GM23338 (cell line): ENCODE measurements at regions not wholly inside any gene's neighbourhood (a gene's known extent, or its start where the extent isn't known, plus 50 kb on each side); places are given as distances from the start of the nearest gene placed in this dataset.

Source experiments
- ATAC-seq: fragments of 200-7000 bp; cut with Tn5 transposase; 3 replicates; pipeline ENCODE4 v1.9.1; 2020
- DNase-seq: peaks from one replicate; pipeline ENCODE4 v3.0.0-alpha.2; 2015; ENCODE audit warnings: low spot score
- H2AFZ ChIP-seq: fragments of 200-600 bp; sonication (generic); 2 replicates; pipeline ENCODE4 v1.8.0; 2016; ENCODE audit warnings: antibody characterized with exemption, mild to moderate bottlenecking, moderate library complexity
- H3F3A ChIP-seq: fragments of 200-600 bp; sonication (generic); replicated peaks from 2 replicates; pipeline ENCODE4 v1.8.0; 2017; ENCODE audit warnings: antibody characterized with exemption, mixed run types, low read depth
- H3K27ac ChIP-seq: fragments of 200-600 bp; sonication (generic); 2 replicates; pipeline ENCODE4 v1.6.1; 2016; ENCODE audit warnings: low read depth
- H3K27me3 ChIP-seq: fragments of 200-600 bp; sonication (generic); 2 replicates; pipeline ENCODE4 v1.8.0; 2016; ENCODE audit warnings: mild to moderate bottlenecking, mixed run types, moderate library complexity; ENCODE audit not compliant: insufficient read depth
- H3K36me3 ChIP-seq: fragments of 200-600 bp; sonication (generic); 2 replicates; pipeline ENCODE4 v1.8.0; 2016; ENCODE audit warnings: mild to moderate bottlenecking; ENCODE audit not compliant: insufficient read depth
- H3K4me1 ChIP-seq: fragments of 200-600 bp; sonication (generic); 2 replicates; pipeline ENCODE4 v1.8.0; 2016; ENCODE audit warnings: mild to moderate bottlenecking, moderate library complexity; ENCODE audit not compliant: insufficient read depth
- H3K4me2 ChIP-seq: fragments of 200-600 bp; sonication (generic); 2 replicates; pipeline ENCODE4 v1.7.1; 2017; ENCODE audit warnings: mixed run types
- H3K4me3 ChIP-seq: fragments of 200-600 bp; sonication (generic); 2 replicates; pipeline ENCODE4 v1.6.1; 2016; ENCODE audit warnings: mixed run types
- H3K79me2 ChIP-seq: fragments of 200-600 bp; sonication (generic); replicated peaks from 2 replicates; pipeline ENCODE4 v1.8.0; 2017; ENCODE audit warnings: mild to moderate bottlenecking; ENCODE audit not compliant: insufficient read depth
- H3K9me2 ChIP-seq: fragments of 200-600 bp; sonication (generic); 2 replicates; pipeline ENCODE4 v1.8.0; 2017; ENCODE audit not compliant: insufficient read depth
- H4K20me1 ChIP-seq: fragments of 200-600 bp; sonication (generic); replicated peaks from 2 replicates; pipeline ENCODE4 v1.8.0; 2017; ENCODE audit warnings: mild to moderate bottlenecking; ENCODE audit not compliant: insufficient read depth
- H3K27ac Mint-ChIP-seq: 2 replicates; pipeline ENCODE4 v1.8.0; 2020; ENCODE audit warnings: inconsistent platforms, mild to moderate bottlenecking, moderate library complexity, mixed read lengths
- H3K27me3 Mint-ChIP-seq: 3 replicates; pipeline ENCODE4 v1.8.0; 2022; ENCODE audit warnings: low read depth, mild to moderate bottlenecking, moderate library complexity, mixed read lengths, inconsistent platforms; ENCODE audit not compliant: insufficient read depth, poor library complexity
- H3K36me3 Mint-ChIP-seq: 3 replicates; pipeline ENCODE4 v1.8.0; 2021; ENCODE audit warnings: low read depth, mild to moderate bottlenecking, inconsistent platforms, moderate library complexity, mixed read lengths
- H3K4me1 Mint-ChIP-seq: 3 replicates; pipeline ENCODE4 v1.8.0; 2020; ENCODE audit warnings: mild to moderate bottlenecking, inconsistent platforms, mixed read lengths
- H3K4me3 Mint-ChIP-seq: 3 replicates; pipeline ENCODE4 v1.8.0; 2021; ENCODE audit warnings: moderate library complexity, mild to moderate bottlenecking, inconsistent platforms, mixed read lengths
- H3K9me3 Mint-ChIP-seq: 3 replicates; pipeline ENCODE4 v1.8.0; 2020; ENCODE audit warnings: moderate library complexity, mild to moderate bottlenecking, inconsistent platforms, mixed read lengths
- CREB1 ChIP-seq: fragments of 250-450 bp; sonication (Bioruptor Pico); IDR thresholded peaks from 2 replicates; pipeline ENCODE4 v1.5.0; 2020; ENCODE audit warnings: low read depth, mild to moderate bottlenecking, moderate library complexity
- EZH2 ChIP-seq: fragments of 200-600 bp; sonication (generic); IDR thresholded peaks from one replicate; pipeline ENCODE4 v1.8.0; 2017; ENCODE audit warnings: antibody characterized with exemption, mild to moderate bottlenecking, low read depth; ENCODE audit not compliant: unreplicated experiment
- EZH2phosphoT487 ChIP-seq: fragments of 200-600 bp; sonication (generic); IDR thresholded peaks from one replicate; pipeline ENCODE4 v1.8.1; 2018; ENCODE audit warnings: antibody characterized with exemption; ENCODE audit not compliant: unreplicated experiment
- JUNB ChIP-seq: IDR thresholded peaks from one replicate; pipeline ENCODE4 v1.6.1; 2016; ENCODE audit warnings: antibody characterized with exemption; ENCODE audit not compliant: unreplicated experiment
- NANOG ChIP-seq: IDR thresholded peaks from 2 replicates; pipeline ENCODE4 v1.6.1; 2016; ENCODE audit warnings: antibody characterized with exemption, borderline replicate concordance
- POLR2AphosphoS5 ChIP-seq: IDR thresholded peaks from 2 replicates; pipeline ENCODE4 v1.6.1; 2016; ENCODE audit warnings: antibody characterized with exemption, low read depth
- STAT1 ChIP-seq: IDR thresholded peaks from one replicate; pipeline ENCODE4 v1.6.1; 2016; ENCODE audit warnings: antibody characterized with exemption; ENCODE audit not compliant: unreplicated experiment
- ZNF114 ChIP-seq: fragments of 250-450 bp; sonication (Bioruptor Pico); IDR thresholded peaks from 2 replicates; pipeline ENCODE4 v1.5.0; 2020; ENCODE audit warnings: mild to moderate bottlenecking, moderate library complexity
- ZNF331 ChIP-seq: fragments of 250-450 bp; sonication (Bioruptor Pico); IDR thresholded peaks from 2 replicates; pipeline ENCODE4 v1.5.0; 2020; ENCODE audit warnings: low read depth, mild to moderate bottlenecking, moderate library complexity
- TF ChIP-seq, protein P1 (sequence below): fragments of 250-450 bp; sonication (Bioruptor Pico); IDR thresholded peaks from 2 replicates; pipeline ENCODE4 v1.5.0; 2020; ENCODE audit warnings: mild to moderate bottlenecking, moderate library complexity

DNA sequence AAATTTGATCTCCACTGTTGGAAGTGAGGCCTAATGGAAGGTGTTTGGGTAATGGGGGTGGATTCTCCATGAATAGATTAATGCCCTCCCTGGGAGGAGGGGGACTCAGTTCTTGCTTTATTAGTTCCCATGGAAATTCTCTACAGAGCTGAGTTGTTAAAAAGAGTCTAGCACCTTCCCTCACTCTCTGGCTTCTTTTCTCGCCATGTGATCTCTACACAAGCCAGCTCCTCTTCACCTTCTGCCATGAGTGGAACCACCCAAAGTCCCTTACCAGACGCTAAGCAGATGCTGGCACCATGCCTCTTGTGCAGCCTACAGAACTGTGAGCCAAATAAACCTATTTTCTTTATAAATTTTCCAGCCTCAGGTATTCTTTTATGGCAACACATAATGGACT, 465.8 kb upstream of the ANO5 start:
- H3K9me2 ChIP-seq = no peaks in the 10 kb centered on the region
- Mint-ChIP-seq H3K4me1 (no peaks in the 10 kb centered on the region), H3K4me3 (no peak overlapping the region), H3K27ac (no peak overlapping the region), H3K27me3 (no peaks in the 10 kb centered on the region), H3K9me3 (no peaks in the 10 kb centered on the region; the same call in 2 of the 3 replicates), H3K36me3 (no peaks in the 10 kb centered on the region)
- H3F3A ChIP-seq = no peaks in the 10 kb centered on the region
- DNase-seq = no peak
- no peak for ATAC-seq
- no peak overlapping the region for H3K27ac ChIP-seq
- TF ChIP-seq POLR2AphosphoS5 (no peak), EZH2phosphoT487 (no peak), STAT1 (no peak), ZNF331 (CRISPR knock-in tag) (no peak), CREB1 (CRISPR knock-in tag) (no peak), EZH2 (no peak), NANOG (no peak), JUNB (no peak), ZNF114 (CRISPR knock-in tag) (no peak)
- H3K4me3 ChIP-seq = no peak overlapping the region
- no peak overlapping the region for H3K4me2 ChIP-seq
- no peaks in the 10 kb centered on the region for H3K4me1 ChIP-seq
- H2AFZ ChIP-seq = peak overlapping the region; percentile 39; the same call in 1 of the 2 replicates
- H3K27me3 ChIP-seq = no peaks in the 10 kb centered on the region
- no peaks in the 10 kb centered on the region for H4K20me1 ChIP-seq
- H3K79me2 ChIP-seq = no peaks in the 10 kb centered on the region
- H3K36me3 ChIP-seq = no peaks in the 10 kb centered on the region

DNA sequence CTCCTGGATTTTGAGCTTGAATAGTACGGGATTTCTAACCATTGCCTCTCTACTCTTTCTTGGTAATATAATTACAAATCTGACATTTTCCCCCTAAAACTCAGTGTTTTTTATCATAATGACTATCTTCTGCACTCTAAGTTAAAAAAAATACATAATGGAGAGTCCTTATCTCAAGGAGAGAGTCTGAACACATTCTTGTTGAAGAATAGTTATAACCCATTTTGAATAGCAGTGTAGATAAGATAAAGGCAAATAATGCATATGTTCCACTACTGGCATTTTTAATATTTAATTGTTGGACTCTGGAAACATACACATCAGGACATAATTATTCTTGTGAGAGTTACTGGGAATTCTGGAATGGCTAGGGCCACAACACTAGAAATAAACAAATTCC, 456.5 kb upstream of the ANO5 start:
- no peak overlapping the region for H3K4me3 ChIP-seq
- no peak overlapping the region for H3K27ac ChIP-seq
- H3K27me3 Mint-ChIP-seq = peaks cover 3% of the 10 kb centered on the region

More for the DNA sequence above, 456.5 kb upstream of the ANO5 start:
- no peak overlapping the region for H3K4me2 ChIP-seq
- DNase-seq = no peak
- no peaks in the 10 kb centered on the region for H3K9me2 ChIP-seq
- TF ChIP-seq EZH2 (no peak), ZNF331 (CRISPR knock-in tag) (no peak), JUNB (no peak)
- TF ChIP-seq, protein P1, sequence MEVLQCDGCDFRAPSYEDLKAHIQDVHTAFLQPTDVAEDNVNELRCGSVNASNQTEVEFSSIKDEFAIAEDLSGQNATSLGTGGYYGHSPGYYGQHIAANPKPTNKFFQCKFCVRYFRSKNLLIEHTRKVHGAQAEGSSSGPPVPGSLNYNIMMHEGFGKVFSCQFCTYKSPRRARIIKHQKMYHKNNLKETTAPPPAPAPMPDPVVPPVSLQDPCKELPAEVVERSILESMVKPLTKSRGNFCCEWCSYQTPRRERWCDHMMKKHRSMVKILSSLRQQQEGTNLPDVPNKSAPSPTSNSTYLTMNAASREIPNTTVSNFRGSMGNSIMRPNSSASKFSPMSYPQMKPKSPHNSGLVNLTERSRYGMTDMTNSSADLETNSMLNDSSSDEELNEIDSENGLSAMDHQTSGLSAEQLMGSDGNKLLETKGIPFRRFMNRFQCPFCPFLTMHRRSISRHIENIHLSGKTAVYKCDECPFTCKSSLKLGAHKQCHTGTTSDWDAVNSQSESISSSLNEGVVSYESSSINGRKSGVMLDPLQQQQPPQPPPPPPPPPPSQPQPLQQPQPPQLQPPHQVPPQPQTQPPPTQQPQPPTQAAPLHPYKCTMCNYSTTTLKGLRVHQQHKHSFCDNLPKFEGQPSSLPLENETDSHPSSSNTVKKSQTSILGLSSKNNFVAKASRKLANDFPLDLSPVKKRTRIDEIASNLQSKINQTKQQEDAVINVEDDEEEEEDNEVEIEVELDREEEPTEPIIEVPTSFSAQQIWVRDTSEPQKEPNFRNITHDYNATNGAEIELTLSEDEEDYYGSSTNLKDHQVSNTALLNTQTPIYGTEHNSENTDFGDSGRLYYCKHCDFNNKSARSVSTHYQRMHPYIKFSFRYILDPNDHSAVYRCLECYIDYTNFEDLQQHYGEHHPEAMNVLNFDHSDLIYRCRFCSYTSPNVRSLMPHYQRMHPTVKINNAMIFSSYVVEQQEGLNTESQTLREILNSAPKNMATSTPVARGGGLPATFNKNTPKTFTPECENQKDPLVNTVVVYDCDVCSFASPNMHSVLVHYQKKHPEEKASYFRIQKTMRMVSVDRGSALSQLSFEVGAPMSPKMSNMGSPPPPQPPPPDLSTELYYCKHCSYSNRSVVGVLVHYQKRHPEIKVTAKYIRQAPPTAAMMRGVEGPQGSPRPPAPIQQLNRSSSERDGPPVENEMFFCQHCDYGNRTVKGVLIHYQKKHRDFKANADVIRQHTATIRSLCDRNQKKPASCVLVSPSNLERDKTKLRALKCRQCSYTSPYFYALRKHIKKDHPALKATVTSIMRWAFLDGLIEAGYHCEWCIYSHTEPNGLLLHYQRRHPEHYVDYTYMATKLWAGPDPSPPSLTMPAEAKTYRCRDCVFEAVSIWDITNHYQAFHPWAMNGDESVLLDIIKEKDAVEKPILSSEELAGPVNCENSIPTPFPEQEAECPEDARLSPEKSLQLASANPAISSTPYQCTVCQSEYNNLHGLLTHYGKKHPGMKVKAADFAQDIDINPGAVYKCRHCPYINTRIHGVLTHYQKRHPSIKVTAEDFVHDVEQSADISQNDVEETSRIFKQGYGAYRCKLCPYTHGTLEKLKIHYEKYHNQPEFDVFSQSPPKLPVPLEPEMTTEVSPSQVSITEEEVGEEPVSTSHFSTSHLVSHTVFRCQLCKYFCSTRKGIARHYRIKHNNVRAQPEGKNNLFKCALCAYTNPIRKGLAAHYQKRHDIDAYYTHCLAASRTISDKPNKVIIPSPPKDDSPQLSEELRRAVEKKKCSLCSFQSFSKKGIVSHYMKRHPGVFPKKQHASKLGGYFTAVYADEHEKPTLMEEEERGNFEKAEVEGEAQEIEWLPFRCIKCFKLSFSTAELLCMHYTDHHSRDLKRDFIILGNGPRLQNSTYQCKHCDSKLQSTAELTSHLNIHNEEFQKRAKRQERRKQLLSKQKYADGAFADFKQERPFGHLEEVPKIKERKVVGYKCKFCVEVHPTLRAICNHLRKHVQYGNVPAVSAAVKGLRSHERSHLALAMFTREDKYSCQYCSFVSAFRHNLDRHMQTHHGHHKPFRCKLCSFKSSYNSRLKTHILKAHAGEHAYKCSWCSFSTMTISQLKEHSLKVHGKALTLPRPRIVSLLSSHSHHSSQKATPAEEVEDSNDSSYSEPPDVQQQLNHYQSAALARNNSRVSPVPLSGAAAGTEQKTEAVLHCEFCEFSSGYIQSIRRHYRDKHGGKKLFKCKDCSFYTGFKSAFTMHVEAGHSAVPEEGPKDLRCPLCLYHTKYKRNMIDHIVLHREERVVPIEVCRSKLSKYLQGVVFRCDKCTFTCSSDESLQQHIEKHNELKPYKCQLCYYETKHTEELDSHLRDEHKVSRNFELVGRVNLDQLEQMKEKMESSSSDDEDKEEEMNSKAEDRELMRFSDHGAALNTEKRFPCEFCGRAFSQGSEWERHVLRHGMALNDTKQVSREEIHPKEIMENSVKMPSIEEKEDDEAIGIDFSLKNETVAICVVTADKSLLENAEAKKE (CRISPR knock-in tag) = no peak
- no peaks in the 10 kb centered on the region for H3K36me3 ChIP-seq
- Mint-ChIP-seq H3K27ac (no peak overlapping the region), H3K36me3 (0 out of 3 replicates have a peak, but pooled peaks cover 5% of the 10 kb centered on the region), H3K4me1 (no peaks in the 10 kb centered on the region), H3K4me3 (no peak overlapping the region), H3K9me3 (peaks cover 8% of the 10 kb centered on the region; the same call in 2 of the 3 replicates)
- H3K27me3 ChIP-seq = no peaks in the 10 kb centered on the region
- H3F3A ChIP-seq = no peaks in the 10 kb centered on the region
- H2AFZ ChIP-seq = no peak overlapping the region
- H3K4me1 ChIP-seq = no peaks in the 10 kb centered on the region
- no peaks in the 10 kb centered on the region for H4K20me1 ChIP-seq
- ATAC-seq = no peak
- no peaks in the 10 kb centered on the region for H3K79me2 ChIP-seq
